HL-60 (cell line): ENCODE measurements at regions not wholly inside any gene's neighbourhood (a gene's known extent, or its start where the extent isn't known, plus 50 kb on each side); places are given as distances from the start of the nearest gene placed in this dataset.
"Not testable (repeated sequence)": the region's sequence is repeated elsewhere in the genome, so short reads cannot be mapped to it uniquely, and the experiment has no call there.

Source experiments
- DNase-seq, 2 experiments: peaks; one replicate each; pipeline ENCODE4 v3.0.0-alpha.2; 2010 to 2020; ENCODE audit warnings: low read depth in 1 of 2, low spot score in 1 of 2
- H3K27ac ChIP-seq: fragments of 250-450 bp; sonication (Bioruptor Pico); replicated peaks from 2 replicates; pipeline ENCODE4 v1.5.1; 2020; ENCODE audit warnings: mild to moderate bottlenecking, moderate library complexity
- H3K27me3 ChIP-seq: fragments of 250-450 bp; sonication (Bioruptor Pico); 2 replicates; pipeline ENCODE4 v1.5.1; 2021; ENCODE audit warnings: mild to moderate bottlenecking, moderate library complexity; ENCODE audit not compliant: insufficient read depth, poor library complexity, severe bottlenecking
- H3K4me3 ChIP-seq: replicated peaks from 2 replicates; pipeline ENCODE4 v1.5.1; 2011; ENCODE audit warnings: mild to moderate bottlenecking, control low read depth, low read length; ENCODE audit not compliant: insufficient read depth
- CTCF ChIP-seq: IDR thresholded peaks from one replicate; pipeline ENCODE4 v1.5.1; 2011; ENCODE audit warnings: low read length, control low read depth, inconsistent platforms; ENCODE audit not compliant: insufficient read depth
- GABPA ChIP-seq: IDR thresholded peaks from 2 replicates; pipeline ENCODE4 v1.6.1; 2012; ENCODE audit warnings: low read depth
- POLR2AphosphoS5 ChIP-seq: IDR thresholded peaks from 2 replicates; pipeline ENCODE4 v1.6.1; 2012; ENCODE audit warnings: low read depth
- SPI1 ChIP-seq: IDR thresholded peaks from 2 replicates; pipeline ENCODE4 v1.6.1; 2012; ENCODE audit warnings: low read depth, mild to moderate bottlenecking, borderline replicate concordance
- TF ChIP-seq, protein P1 (sequence below): IDR thresholded peaks from 2 replicates; pipeline ENCODE4 v1.6.1; 2012; ENCODE audit warnings: low read depth; ENCODE audit not compliant: insufficient replicate concordance

GRCh38 chr5:72587661-72588308, 80.6 kb upstream of the ZNF366 start:
- H3K4me3 ChIP-seq, result no peak overlapping the region
- DNase-seq, result no peak
- no peak overlapping the region for H3K27ac ChIP-seq
- no peaks in the 10 kb centered on the region for H3K27me3 ChIP-seq
- TF ChIP-seq, protein P1, sequence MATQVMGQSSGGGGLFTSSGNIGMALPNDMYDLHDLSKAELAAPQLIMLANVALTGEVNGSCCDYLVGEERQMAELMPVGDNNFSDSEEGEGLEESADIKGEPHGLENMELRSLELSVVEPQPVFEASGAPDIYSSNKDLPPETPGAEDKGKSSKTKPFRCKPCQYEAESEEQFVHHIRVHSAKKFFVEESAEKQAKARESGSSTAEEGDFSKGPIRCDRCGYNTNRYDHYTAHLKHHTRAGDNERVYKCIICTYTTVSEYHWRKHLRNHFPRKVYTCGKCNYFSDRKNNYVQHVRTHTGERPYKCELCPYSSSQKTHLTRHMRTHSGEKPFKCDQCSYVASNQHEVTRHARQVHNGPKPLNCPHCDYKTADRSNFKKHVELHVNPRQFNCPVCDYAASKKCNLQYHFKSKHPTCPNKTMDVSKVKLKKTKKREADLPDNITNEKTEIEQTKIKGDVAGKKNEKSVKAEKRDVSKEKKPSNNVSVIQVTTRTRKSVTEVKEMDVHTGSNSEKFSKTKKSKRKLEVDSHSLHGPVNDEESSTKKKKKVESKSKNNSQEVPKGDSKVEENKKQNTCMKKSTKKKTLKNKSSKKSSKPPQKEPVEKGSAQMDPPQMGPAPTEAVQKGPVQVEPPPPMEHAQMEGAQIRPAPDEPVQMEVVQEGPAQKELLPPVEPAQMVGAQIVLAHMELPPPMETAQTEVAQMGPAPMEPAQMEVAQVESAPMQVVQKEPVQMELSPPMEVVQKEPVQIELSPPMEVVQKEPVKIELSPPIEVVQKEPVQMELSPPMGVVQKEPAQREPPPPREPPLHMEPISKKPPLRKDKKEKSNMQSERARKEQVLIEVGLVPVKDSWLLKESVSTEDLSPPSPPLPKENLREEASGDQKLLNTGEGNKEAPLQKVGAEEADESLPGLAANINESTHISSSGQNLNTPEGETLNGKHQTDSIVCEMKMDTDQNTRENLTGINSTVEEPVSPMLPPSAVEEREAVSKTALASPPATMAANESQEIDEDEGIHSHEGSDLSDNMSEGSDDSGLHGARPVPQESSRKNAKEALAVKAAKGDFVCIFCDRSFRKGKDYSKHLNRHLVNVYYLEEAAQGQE, result no peak
- TF ChIP-seq POLR2AphosphoS5, result no peak
- TF ChIP-seq GABPA, result no peak
- TF ChIP-seq SPI1, result no peak
- TF ChIP-seq CTCF, result no peak

DNA sequence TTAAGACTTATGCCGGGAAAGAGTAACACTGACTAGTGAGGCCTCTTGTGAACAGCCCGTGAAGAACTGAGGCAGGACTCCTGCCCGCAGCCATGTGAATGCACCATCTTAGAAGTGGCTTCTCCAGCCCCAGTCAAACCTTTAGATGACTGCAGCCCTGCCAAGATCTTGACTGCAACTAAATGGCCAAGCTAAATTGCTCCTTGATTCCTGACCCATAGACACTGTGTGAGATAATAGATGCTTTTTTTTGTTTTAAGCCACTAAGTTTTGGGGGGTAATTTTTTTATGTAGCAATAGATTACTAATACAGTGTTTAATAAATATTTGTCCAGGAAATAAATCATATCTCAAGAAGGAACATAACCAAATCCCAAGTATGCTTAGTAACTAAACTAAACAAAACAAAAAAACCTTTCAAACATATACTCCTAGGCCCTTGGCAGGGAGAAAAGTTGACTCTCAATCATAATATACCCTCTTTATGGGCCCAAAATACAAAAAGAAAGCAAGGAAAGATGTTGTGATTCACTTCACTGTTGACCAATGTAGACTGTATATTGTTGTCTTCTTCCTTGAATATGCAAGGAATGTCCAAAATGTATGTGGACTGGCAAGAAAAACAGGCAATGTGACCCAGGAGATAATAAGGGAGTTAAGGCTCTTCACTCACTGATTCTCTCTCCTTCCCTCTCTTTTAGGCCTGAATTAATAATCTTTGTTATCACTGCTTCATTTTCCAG, 79.7 kb upstream of the ZNF366 start:
- no peak for DNase-seq
- no peak for TF ChIP-seq POLR2AphosphoS5
- TF ChIP-seq, protein P1, result no peak
- TF ChIP-seq SPI1, result no peak
- TF ChIP-seq GABPA, result no peak
- TF ChIP-seq CTCF, result no peak
- Histone ChIP-seq H3K27ac (no peak overlapping the region), H3K4me3 (no peak overlapping the region), H3K27me3 (no peaks in the 10 kb centered on the region)

DNA sequence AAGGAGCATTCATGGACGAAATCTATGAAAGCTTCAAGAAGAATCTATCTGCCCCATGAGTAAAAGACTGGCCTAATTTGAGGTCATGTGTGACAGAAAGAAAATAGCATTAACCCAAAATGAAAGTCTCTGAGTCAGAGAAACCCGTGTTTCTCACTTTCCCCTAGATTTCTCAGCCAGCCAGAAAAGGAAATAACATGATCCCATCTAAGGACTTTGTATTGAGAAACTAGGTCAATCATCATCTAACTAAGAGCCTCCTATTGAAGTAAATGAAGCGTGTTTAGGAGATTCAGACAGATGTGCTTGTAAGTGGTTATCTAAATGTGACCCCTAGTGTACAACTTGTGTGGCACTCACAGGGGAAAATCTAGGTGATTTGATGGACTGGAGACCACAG, 77.3 kb upstream of the ZNF366 start:
- Histone ChIP-seq H3K4me3 (no peak overlapping the region), H3K27ac (no peak overlapping the region), H3K27me3 (no peaks in the 10 kb centered on the region)
- no peak for DNase-seq
- TF ChIP-seq, protein P1, result no peak
- TF ChIP-seq POLR2AphosphoS5 (no peak), SPI1 (no peak), GABPA (no peak)

DNA sequence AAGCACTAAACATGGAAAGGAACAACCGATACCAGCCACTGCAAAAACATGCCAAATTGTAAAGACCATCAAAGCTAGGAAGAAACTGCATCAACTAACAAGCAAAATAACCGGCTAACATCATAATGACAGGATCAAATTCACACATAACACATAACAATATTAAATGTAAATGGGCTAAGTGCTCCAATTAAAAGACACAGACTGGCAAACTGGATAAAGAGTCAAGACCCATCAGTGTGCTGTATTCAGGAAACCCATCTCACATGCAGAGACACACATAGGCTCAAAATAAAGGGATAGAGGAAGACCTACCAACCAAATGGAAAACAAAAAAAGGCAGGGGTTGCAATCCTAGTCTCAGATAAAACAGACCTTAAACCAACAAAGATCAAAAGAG, 72.1 kb upstream of the ZNF366 start:
- not testable (repeated sequence) for H3K27ac ChIP-seq, DNase-seq, H3K27me3 ChIP-seq, H3K4me3 ChIP-seq
